GM12865 (cell line): ENCODE measurements at regions not wholly inside any gene's neighbourhood (a gene's known extent, or its start where the extent isn't known, plus 50 kb on each side); places are given as distances from the start of the nearest gene placed in this dataset.

Experiments
- DNase-seq: peaks from one replicate; pipeline ENCODE4 v3.0.0; 2010; ENCODE audit warnings: low read depth
- H3K4me3 ChIP-seq: 2 replicates; pipeline ENCODE4 v1.5.1; 2011; ENCODE audit warnings: mild to moderate bottlenecking, low read depth, low read length, control low read depth
- TF ChIP-seq, protein P1 (sequence below): IDR thresholded peaks from 2 replicates; pipeline ENCODE4 v1.5.1; 2011; ENCODE audit warnings: low read length, control low read depth, low read depth, inconsistent platforms; ENCODE audit not compliant: insufficient read depth; ENCODE audit errors: missing control alignments

DNA sequence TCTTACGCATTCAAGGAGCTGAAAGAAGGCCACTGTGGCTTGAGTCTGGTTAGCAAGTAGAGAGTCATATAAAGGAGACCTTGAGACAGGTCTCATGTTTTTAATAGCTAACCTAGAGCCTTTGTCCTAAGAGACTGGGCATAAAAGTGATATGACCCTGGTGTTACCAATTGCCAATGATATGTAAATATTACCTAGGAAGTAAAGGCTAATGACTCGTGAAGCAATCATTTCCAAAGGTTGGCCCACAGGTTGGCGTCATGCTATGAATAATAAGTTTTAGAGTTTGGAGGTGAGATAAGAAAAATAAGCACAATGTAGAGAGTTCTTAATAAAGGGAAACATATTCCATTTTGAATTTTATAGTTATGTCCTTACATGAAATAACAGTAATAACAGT lies 116.6 kb upstream of the PLEKHA5 start:
- no peak overlapping the region for H3K4me3 ChIP-seq
- TF ChIP-seq, protein P1, sequence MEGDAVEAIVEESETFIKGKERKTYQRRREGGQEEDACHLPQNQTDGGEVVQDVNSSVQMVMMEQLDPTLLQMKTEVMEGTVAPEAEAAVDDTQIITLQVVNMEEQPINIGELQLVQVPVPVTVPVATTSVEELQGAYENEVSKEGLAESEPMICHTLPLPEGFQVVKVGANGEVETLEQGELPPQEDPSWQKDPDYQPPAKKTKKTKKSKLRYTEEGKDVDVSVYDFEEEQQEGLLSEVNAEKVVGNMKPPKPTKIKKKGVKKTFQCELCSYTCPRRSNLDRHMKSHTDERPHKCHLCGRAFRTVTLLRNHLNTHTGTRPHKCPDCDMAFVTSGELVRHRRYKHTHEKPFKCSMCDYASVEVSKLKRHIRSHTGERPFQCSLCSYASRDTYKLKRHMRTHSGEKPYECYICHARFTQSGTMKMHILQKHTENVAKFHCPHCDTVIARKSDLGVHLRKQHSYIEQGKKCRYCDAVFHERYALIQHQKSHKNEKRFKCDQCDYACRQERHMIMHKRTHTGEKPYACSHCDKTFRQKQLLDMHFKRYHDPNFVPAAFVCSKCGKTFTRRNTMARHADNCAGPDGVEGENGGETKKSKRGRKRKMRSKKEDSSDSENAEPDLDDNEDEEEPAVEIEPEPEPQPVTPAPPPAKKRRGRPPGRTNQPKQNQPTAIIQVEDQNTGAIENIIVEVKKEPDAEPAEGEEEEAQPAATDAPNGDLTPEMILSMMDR: no peak
- DNase-seq: no peak

DNA sequence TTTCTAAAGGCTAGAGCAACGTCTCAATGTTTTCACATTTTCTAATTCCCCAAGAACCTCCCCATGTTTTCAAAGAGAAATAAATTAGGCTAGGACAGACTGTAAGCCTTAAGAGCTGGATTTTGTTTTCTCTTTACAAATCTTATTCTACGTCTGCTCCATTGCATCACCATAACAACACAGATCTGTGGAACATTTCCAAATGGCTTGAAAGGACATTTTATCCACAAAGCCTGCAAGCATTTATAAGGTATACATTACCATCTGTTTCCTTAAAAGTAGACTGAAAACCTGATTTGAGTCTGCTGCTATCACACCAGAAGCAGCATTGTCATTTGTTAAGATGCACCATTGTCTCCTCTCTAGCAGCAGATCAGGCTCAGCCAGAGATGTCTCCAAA lies 115.3 kb upstream of the PLEKHA5 start:
- TF ChIP-seq, protein P1: no peak
- DNase-seq: no peak
- no peak overlapping the region for H3K4me3 ChIP-seq

DNA sequence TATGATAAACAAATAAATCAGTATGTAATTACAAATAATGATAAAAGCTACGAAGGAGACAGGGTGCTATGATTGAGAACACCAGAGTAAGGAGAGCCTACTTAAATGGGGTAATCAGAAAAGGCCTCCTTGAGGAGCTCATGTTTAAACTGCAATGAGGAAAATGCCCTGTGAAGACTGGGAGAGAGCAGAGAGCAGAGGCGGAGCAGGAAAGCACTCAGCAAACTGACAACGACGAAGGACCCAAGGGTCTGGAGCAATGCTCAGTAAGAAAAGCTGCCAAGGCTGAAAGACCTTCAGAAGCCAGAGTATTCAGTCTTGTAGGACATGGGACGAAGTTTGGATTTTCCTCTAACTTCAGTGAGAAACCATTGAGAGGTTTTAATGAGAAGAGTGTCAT lies 114.2 kb upstream of the PLEKHA5 start:
- no peak overlapping the region for H3K4me3 ChIP-seq
- TF ChIP-seq, protein P1: no peak
- no peak for DNase-seq

DNA sequence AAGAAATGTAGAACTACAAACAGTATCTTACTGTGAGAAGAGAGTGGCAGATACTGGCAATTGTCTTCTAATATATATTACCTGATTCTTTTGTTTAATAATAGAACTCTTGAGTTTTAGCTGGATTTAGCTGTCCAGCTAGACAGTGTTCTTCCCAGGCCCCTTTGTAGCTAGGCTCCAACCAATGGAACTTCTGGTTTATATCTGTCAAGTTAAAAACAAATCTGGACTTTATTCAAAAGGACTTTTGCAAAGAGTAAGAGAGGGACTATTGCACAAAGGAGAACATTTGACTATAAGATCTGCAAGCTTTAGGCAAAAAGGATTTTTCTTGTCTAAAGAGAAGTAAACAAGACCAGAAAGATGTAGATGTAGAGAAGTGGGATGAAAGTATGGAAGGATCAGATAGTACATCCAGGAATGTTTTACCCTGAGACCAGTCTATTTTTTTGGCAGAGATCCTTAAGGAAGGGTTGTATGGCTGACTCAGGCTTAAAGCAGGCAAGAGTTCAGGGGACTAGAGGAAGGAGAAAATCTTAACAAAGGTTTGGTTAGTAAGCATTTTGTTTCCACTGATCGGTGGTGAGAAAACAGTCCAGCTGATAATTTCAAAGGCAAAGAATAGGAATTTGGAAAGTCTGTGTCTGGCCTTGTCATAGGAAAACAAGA lies 111.1 kb upstream of the PLEKHA5 start:
- DNase-seq: no peak
- TF ChIP-seq, protein P1: no peak
- no peak overlapping the region for H3K4me3 ChIP-seq

DNA sequence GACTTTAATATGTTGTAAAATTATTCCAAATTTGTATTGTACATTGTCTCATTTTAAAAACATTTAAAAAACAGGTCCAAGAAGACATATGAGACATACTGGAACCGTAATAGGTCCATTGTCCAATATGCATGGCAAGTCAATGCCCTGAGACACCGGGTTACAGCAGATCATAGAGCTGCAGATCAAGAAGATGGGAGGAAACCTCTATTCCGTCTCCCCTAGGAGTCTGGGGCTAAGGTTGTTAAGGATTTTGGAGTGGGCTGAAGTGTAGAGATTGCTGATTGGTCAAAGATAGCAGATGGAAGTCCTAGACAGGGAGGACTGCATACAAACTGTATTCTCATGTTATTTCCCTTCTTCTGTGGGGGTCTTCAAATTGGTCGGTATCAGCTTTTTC lies 108.3 kb upstream of the PLEKHA5 start:
- H3K4me3 ChIP-seq: no peak overlapping the region
- DNase-seq: no peak
- TF ChIP-seq, protein P1: no peak

DNA sequence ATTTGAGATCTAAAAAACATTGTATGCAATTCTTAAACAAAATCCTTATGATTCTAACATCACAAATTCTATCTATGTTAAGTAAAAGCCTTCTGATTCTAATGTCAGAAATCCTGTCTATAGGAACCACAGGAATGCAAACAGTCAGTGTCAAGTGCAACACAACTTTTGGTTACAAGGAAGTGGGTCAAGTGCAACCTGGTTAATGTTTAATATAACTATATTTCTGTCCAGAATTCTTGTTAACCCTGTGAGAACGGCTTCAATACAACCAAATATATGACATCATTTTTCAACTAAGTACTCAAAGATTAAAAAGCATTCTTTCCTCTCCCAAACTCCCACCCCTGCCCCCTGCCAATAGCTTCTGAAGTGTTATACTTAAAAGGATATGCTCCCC lies 107.9 kb upstream of the PLEKHA5 start:
- TF ChIP-seq, protein P1: no peak
- no peak overlapping the region for H3K4me3 ChIP-seq
- no peak for DNase-seq

DNA sequence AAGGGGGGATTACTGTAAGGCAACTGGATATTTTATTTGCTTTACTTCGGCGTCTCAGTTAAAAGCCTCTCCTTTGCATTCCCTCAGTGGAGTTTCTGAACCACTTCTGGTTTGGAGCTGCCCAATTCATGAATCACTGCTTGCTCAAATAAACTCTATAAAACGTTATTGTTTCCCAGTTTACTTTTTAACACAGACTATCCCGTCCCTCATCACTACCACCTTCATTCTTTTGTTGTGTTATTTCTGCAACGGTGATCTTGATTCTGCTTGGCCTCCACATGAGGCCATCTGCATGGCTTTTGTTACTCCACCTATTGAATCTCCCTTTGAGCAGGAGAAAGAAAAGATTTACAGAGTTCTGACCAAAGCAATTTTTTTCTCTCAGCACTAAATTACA lies 104.0 kb upstream of the PLEKHA5 start:
- no peak overlapping the region for H3K4me3 ChIP-seq
- TF ChIP-seq, protein P1: no peak
- no peak for DNase-seq
